ENCODE measurements at regions not wholly inside any gene's neighbourhood (a gene's known extent, or its start where the extent isn't known, plus 50 kb on each side); places are given as distances from the start of the nearest gene placed in this dataset.

DNA sequence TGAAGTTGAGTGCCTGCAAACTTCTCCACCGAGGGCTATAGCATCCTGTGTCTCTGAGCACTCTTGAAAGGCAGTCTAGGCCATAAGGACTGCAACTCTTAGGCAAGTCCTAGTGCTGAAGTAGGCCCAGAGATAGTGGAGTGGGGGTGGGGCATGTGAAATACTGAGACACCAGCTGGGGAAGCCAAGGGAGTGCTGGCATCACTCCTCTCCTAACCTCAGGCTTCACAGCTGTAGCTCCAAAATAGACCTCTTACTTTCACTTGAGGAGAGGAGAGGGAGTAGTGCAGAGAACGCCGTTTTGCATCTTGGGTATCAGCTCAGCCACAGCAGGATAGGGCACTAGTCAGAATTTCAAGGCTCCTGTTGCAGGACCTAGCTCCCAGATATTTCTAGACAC, 56.2 kb upstream of the CYSLTR1 start:
- in situ Hi-C loops (cut with HindIII; ENCODE audit: low sequenced_read_pairs): no loop called here
- DNase-seq (ENCODE audit: low read depth, low spot score): no peak
- H3K4me3 ChIP-seq (ENCODE audit: low read depth, low read length): no peak overlapping the region
- TF ChIP-seq, protein P1, sequence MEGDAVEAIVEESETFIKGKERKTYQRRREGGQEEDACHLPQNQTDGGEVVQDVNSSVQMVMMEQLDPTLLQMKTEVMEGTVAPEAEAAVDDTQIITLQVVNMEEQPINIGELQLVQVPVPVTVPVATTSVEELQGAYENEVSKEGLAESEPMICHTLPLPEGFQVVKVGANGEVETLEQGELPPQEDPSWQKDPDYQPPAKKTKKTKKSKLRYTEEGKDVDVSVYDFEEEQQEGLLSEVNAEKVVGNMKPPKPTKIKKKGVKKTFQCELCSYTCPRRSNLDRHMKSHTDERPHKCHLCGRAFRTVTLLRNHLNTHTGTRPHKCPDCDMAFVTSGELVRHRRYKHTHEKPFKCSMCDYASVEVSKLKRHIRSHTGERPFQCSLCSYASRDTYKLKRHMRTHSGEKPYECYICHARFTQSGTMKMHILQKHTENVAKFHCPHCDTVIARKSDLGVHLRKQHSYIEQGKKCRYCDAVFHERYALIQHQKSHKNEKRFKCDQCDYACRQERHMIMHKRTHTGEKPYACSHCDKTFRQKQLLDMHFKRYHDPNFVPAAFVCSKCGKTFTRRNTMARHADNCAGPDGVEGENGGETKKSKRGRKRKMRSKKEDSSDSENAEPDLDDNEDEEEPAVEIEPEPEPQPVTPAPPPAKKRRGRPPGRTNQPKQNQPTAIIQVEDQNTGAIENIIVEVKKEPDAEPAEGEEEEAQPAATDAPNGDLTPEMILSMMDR (IDR thresholded peaks at IDR 0.05; ENCODE audit: low read depth, low read length): no peak

DNA sequence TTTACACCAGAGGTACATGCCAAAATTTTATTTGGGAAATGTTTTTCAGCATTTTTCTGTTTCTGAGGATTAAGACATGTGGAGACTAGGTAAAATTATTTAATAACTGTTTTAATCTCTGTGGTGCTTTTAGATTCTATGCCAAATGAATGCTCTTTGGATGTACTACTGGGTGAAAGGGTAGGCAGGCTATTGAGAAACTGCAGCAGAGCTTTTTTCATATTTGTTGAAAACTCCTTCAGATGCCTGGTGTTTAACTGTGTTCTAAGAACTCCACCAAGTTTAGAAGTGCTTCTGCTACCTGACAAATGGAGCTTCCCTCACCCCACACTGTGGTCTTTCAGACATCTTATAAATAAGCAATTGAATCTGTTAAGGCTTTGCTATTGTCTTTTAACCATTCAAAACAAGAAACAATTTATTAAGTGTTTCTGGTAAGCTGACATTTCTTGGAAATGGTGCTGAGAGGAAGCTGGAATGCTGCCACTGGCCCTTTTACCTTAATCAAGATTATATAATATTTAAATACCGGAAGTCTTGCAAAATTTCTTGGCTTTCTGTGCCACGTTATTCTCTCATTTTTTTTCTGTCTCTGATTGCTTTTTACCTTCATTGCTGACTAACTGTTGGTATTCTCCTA, 51.2 kb upstream of the CYSLTR1 start:
- DNase-seq (ENCODE audit: low read depth, low spot score): no peak
- no peak overlapping the region for H3K4me3 ChIP-seq (ENCODE audit: low read depth, low read length)
- in situ Hi-C loops (cut with HindIII; ENCODE audit: low sequenced_read_pairs): no loop called here
- TF ChIP-seq, protein P1 (IDR thresholded peaks at IDR 0.05; ENCODE audit: low read depth, low read length): no peak

Data from astrocyte of the spinal cord (primary cell).